DMS 273 treated with DMSO at 0.1 percent for 48 hours (cell line): ENCODE measurements at regions not wholly inside any gene's neighbourhood (a gene's known extent, or its start where the extent isn't known, plus 50 kb on each side); places are given as distances from the start of the nearest gene placed in this dataset.

Experiments
- DNase-seq: peaks from one replicate; lab custom pipeline; 2025; lab: John Stamatoyannopoulos, UW

GRCh38 chr13:62653371-62653770, 1237.7 kb upstream of the PCDH20 start:
- no peak for DNase-seq

DNA sequence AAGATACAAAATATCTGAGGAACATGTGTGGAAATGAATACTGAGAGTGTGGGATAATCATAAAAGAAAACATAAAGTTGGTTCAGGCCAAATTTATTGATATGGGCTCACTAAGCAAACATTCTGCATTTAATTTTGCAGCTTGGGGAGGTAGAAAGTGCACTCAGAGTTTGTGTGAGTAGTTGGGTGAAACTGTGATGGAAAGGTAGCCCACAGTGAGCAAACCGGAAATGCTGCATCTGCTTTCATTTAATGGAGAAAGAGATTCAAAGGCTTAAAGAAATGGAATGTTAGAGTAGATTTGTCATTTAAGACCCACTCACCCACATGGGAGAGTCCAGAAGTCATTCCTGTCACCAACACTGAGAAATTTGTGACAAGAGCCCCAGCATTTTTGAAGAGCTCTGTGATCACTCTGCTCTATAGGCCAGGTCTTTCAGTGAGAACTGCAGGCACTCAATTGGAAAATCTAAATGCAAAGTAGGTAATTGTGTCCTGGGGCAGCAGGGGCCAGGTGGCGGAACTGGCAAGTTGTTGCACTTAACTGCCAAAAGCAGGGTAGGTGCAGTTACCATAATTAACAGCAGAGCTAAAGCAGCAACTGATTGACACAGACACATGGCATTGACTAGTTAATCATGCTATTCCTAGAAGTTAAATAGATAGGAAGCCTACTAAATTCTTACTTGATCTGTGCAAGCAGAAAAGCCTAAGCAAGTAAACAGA, 1228.3 kb upstream of the PCDH20 start:
- peak; percentile 32 for DNase-seq

DNA sequence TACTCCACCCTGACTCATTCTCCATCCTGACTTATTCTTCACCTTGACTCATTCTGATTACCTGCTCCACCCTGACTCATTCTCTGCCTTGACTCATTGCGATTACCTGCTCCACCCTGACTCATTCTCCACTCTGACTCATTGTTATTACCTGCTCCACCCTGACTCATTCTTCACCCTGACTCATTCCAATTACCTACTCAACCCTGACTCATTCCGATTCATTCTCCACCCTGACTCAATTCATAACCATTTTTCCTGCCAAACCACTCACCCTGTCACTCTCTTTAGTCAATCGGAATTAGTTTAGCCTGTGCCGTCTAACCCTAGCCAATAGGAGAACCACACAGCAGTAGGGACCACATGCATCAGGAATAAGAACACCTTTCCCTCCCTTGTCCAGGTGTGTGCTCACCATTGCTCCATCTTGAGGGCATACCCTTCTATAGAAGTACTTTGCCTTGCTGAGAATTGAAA, 1227.4 kb upstream of the PCDH20 start:
- no peak for DNase-seq

- no peak for DNase-seq
Observed at GRCh38 chr13:62635161-62635560, 1219.5 kb upstream of the PCDH20 start.

DNA sequence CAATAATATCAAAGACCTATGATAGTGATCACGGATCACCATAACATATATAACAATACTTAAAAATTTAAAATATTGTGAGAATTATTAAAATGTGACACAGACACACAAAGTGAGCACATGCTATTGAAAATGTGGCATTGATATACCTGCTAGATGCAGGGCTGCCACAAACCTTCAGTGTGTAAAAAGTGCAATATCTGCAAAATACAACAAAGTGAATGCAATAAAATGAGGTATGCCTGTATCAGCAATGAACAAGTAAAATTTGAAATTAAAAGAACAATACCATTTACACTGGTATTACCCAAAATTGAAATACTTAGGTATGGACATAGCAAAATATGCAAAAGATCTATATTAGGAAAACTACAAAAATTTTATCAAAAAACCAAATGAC, 1217.8 kb upstream of the PCDH20 start:
- DNase-seq, result no peak

DNA sequence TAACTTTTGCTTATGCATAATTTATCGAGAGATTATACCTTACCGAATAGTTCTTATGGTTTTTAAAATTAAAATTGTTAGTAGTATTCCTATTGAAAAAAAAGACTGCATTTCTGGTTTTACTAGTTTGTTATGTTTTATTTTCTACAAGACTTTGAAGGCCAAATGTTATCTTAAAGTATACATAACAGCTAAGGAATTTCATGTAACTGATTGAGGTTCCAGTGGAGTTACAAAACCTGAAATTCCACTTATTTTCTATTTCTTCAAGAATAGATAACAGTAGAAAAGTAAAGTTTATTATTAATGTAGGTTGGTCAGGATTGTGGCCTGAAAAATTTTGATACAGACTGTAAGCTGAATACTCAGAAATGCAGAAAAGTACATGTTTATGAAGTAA, 1216.0 kb upstream of the PCDH20 start:
- no peak for DNase-seq

- no peak for DNase-seq
Observed at GRCh38 chr13:62631124-62631523, 1215.5 kb upstream of the PCDH20 start.

- no peak for DNase-seq
Observed at GRCh38 chr13:62629618-62630017, 1214.0 kb upstream of the PCDH20 start.

- no peak for DNase-seq
Observed at GRCh38 chr13:62627226-62627625, 1211.6 kb upstream of the PCDH20 start.

DNA sequence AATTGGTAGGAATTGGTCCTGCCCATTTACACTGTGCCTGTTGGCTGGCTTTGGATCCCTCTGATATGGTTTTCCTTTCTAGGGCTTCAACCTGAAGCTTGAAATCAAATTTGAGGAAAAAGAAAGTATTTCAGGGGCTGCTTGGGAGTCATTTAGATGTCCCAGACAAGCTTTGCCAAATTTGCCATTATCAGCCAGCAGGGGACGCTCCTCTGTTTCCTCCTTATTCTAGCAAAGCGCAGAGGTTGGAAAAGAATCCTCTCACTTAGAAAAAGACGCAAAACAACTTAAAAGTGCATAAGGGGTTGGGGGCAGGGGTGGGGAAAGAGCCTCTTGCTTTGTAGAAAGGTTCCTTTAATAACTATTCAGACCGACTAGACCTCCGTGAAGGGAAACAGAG, 1211.1 kb upstream of the PCDH20 start:
- DNase-seq, result no peak

- no peak for DNase-seq
Observed at GRCh38 chr13:62625214-62625881, 1209.7 kb upstream of the PCDH20 start.

DNA sequence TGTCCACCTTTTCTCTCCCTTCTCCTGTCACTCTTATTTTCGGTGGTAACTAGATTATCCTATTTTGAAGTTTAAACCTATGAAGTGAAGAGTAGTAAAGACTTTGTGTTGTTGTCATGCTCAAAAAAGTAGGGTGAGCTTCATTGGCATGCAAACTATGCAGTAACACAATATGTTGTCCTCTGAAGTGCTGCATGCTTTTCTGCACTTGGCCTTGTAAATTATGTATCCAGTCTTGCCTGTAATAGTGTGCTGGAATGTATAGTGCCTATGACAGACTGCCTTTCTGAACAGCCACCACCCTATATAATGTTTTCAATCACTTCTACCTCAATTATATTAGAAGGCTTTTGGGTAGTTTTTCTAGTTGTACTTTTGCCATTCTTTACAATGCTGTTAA, 1198.2 kb upstream of the PCDH20 start:
- DNase-seq, result no peak

- no peak for DNase-seq
Observed at GRCh38 chr13:62611343-62611742, 1195.7 kb upstream of the PCDH20 start.

GRCh38 chr13:62598708-62599107, 1183.1 kb upstream of the PCDH20 start:
- no peak for DNase-seq

DNA sequence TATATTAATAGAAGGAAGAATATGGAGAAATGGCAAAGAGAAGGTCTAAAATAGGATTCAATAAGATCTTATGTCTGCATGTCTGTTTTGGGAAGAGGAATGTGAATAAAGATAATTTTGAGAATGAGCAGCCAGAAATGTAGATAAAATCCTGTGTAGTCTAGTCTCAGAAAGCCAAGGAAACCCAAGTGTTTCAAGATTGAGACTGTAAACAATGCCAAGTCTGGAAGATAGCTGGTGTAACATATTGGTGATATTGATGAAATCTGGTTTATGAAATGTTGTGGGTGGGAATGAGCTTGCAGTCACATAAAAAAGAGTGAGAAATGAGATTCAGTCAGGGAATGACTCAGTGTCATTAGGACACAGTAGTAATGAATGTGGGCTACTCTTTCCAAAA, 1180.3 kb upstream of the PCDH20 start:
- DNase-seq, result no peak

DNA sequence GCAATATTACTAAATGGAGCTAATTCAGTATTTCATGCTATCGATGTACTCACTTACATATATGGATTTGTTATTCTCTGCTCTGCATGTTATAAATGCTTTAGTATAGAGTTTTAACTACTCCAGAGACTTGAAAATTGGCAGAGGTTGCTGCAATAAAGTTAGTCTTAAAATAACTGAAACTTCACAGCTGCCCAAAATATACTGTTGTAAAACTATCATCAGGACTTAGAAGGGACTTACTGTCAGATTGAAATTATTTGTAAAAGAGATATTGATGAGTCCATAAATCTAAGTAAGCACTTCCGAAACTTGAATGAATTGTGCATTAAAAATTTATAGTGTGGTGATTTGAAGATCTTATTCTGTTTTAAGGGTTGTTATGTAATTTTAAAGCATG, 1178.2 kb upstream of the PCDH20 start:
- no peak for DNase-seq

GRCh38 chr13:62583466-62583865, 1167.8 kb upstream of the PCDH20 start:
- no peak for DNase-seq

GRCh38 chr13:62578402-62578801, 1162.8 kb upstream of the PCDH20 start:
- DNase-seq, result no peak

DNA sequence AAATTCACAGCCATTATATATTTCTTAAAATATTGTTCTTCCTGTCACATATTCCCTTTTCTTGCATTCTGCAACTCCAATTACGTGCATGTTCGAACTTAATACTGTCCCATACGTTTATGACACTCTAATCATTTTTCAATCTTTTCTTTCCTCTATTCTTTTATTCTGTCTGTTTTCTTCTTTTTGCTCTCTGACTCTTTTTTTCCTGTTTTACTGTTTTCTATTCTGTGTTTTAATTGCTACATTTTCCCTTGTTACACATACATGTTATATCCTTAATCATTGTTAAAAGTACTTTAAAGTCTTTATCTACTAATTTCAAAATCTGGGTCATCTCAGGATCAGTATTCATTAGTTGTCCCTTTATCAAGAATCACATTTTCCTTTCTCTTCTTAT, 1149.1 kb upstream of the PCDH20 start:
- DNase-seq, result no peak

DNA sequence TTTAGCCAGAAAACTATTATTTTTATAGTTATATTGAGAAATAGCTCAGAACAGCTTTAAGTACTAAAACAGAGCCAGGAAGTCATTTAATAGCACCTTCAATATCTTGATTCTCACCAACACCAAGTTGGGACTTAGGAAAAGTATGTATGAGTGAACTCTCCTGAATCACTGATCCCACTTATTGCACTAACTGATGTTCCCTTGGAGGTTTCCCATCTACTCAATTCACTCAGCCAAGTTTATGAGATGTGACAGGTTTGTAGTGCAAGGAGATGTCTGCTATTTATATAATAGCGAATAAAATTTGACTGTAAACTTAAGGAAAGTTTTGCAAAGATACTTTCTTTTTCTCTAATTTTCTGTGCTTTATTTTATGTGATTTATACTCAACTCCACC, 1147.6 kb upstream of the PCDH20 start:
- DNase-seq, result no peak

DNA sequence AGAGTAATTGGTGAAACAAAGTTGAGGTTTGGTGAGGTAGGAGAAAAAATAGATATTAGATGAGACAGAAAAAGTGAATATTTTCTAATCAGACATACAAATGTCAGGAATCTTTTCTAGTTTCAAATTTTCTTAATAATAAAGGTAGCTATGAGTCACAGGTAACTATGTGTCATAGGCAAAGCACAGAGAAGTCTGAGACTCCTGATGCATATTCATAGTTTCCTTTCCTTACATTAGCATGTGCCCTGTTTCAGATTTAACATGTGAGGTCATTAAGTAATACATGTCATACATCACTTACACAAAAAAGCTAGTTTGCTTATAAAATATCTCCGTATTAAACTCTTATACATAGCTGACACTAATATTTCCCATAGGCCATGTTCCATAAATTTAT, 1141.3 kb upstream of the PCDH20 start:
- DNase-seq, result no peak

GRCh38 chr13:62551588-62551987, 1135.9 kb upstream of the PCDH20 start:
- no peak for DNase-seq

DNA sequence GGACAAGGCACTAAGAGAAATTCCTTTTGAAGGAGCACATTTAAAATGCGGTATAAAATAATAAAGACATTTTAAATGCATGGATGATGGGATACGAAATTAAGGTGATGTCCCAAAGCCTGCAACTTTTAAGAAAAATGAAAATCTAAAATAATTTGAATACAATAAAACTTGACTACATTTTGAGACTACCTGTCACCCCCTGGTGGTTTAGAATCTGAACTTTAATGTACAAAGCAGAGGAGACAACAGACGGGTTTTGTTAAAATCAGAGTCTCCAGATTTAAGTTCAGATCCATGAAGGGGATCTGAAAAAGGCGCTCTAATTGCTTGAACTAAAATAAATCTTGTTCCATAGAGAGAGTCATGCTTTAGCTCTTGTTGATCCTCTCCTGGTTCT, 1129.3 kb upstream of the PCDH20 start:
- DNase-seq, result no peak

- no peak for DNase-seq
Observed at GRCh38 chr13:62537593-62537992, 1121.9 kb upstream of the PCDH20 start.
